Suprapubic skin (tissue), 4 donors: ENCODE measurements at regions not wholly inside any gene's neighbourhood (a gene's known extent, or its start where the extent isn't known, plus 50 kb on each side); places are given as distances from the start of the nearest gene placed in this dataset.

Experiments used
- DNase-seq, 2 donors: peaks; one replicate each; pipeline ENCODE4 v3.0.0-alpha.2; 2019; ENCODE audit warnings: low spot score in 2 of 2
- H3K27ac ChIP-seq: fragments of 200-600 bp; sonication (generic); one replicate; pipeline ENCODE4 v1.5.1; 2019
- H3K27me3 ChIP-seq: fragments of 200-600 bp; sonication (generic); one replicate; pipeline ENCODE4 v1.5.1; 2019
- H3K36me3 ChIP-seq: fragments of 200-600 bp; sonication (generic); one replicate; pipeline ENCODE4 v1.5.1; 2019
- H3K4me1 ChIP-seq: fragments of 200-600 bp; sonication (generic); one replicate; pipeline ENCODE4 v1.5.1; 2019
- H3K4me3 ChIP-seq: fragments of 200-600 bp; sonication (generic); one replicate; pipeline ENCODE4 v1.5.1; 2019; ENCODE audit warnings: mild to moderate bottlenecking
- H3K9me3 ChIP-seq: fragments of 200-600 bp; sonication (generic); one replicate; pipeline ENCODE4 v1.5.1; 2019
- CTCF ChIP-seq, 2 donors: fragments of 200-600 bp in 1 of 2; fragments of 450-650 bp in 1 of 2; sonication (generic) in 1 of 2; IDR thresholded peaks; one replicate each; pipeline ENCODE4 v1.5.1; 2016 to 2019; ENCODE audit warnings: antibody characterized with exemption in 2 of 2, mild to moderate bottlenecking in 1 of 2, moderate library complexity in 1 of 2
- EP300 ChIP-seq: sonication (generic); formaldehyde crosslinking; IDR thresholded peaks from one replicate; pipeline ENCODE4 v1.6.1; 2017; ENCODE audit warnings: antibody characterized with exemption
- POLR2A ChIP-seq, 2 donors: fragments of 450-650 bp; IDR thresholded peaks; one replicate each; pipeline ENCODE4 v1.6.1; 2017; ENCODE audit warnings: antibody characterized with exemption in 2 of 2, mild to moderate bottlenecking in 2 of 2, moderate library complexity in 2 of 2
- POLR2AphosphoS5 ChIP-seq, 3 donors: sonication (generic); formaldehyde crosslinking; IDR thresholded peaks; one replicate each; pipeline ENCODE4 v1.6.1; 2017; ENCODE audit warnings: antibody characterized with exemption in 3 of 3
- WGBS: methylation state at CpG from one replicate; pipeline ENCODE4 v1.1.5; 2018; 5-methylcytosine and 5-hydroxymethylcytosine counted together

GRCh38 chr12:5244513-5244972 is 187.4 kb upstream of the NTF3 start:
- Histone ChIP-seq H3K27ac (no peak overlapping the region), H3K27me3 (peaks cover 12% of the 10 kb centered on the region), H3K4me3 (no peak overlapping the region), H3K36me3 (no peaks in the 10 kb centered on the region), H3K4me1 (no peaks in the 10 kb centered on the region), H3K9me3 (no peaks in the 10 kb centered on the region)
- TF ChIP-seq POLR2AphosphoS5 (IDR thresholded peaks at IDR 0.05) = no peak
- TF ChIP-seq CTCF (IDR thresholded peaks at IDR 0.05) = no peak
- no peak for TF ChIP-seq POLR2A (IDR thresholded peaks at IDR 0.05)
- TF ChIP-seq EP300 = no peak
- 42% methylated on average over 5 of the region's 5 CpGs for WGBS
- no peak for DNase-seq

- Histone ChIP-seq H3K27me3 (peaks cover 6% of the 10 kb centered on the region), H3K27ac (no peak overlapping the region), H3K4me3 (no peak overlapping the region), H3K9me3 (no peaks in the 10 kb centered on the region), H3K4me1 (no peaks in the 10 kb centered on the region), H3K36me3 (no peaks in the 10 kb centered on the region)
- TF ChIP-seq POLR2AphosphoS5 (IDR thresholded peaks at IDR 0.05) (no peak), POLR2A (IDR thresholded peaks at IDR 0.05) (no peak), EP300 (no peak), CTCF (IDR thresholded peaks at IDR 0.05) (no peak)
- DNase-seq = no peak
- WGBS = 66% methylated on average over 3 of the region's 3 CpGs
These were observed 185.7 kb upstream of the NTF3 start for GRCh38 chr12:5246196-5246595.

- Histone ChIP-seq H3K27me3 (peaks cover 4% of the 10 kb centered on the region), H3K4me1 (no peaks in the 10 kb centered on the region), H3K9me3 (no peaks in the 10 kb centered on the region), H3K4me3 (no peak overlapping the region), H3K36me3 (no peaks in the 10 kb centered on the region), H3K27ac (no peak overlapping the region)
- TF ChIP-seq POLR2A (IDR thresholded peaks at IDR 0.05) (no peak), POLR2AphosphoS5 (IDR thresholded peaks at IDR 0.05) (no peak), CTCF (IDR thresholded peaks at IDR 0.05) (no peak), EP300 (no peak)
- 88% methylated on average over 3 of the region's 3 CpGs for WGBS
- no peak for DNase-seq
These were observed 184.8 kb upstream of the NTF3 start for GRCh38 chr12:5247144-5247543.

- Histone ChIP-seq H3K27me3 (no peaks in the 10 kb centered on the region), H3K4me3 (no peak overlapping the region), H3K27ac (no peak overlapping the region), H3K4me1 (no peaks in the 10 kb centered on the region), H3K9me3 (no peaks in the 10 kb centered on the region), H3K36me3 (no peaks in the 10 kb centered on the region)
- DNase-seq = no peak
- WGBS = 55% methylated on average over 3 of the region's 3 CpGs
- TF ChIP-seq POLR2A (IDR thresholded peaks at IDR 0.05) (no peak), POLR2AphosphoS5 (IDR thresholded peaks at IDR 0.05) (no peak), CTCF (IDR thresholded peaks at IDR 0.05) (no peak), EP300 (no peak)
These were observed 183.7 kb upstream of the NTF3 start for GRCh38 chr12:5248230-5248629.

GRCh38 chr12:5248999-5249526 is 182.8 kb upstream of the NTF3 start:
- Histone ChIP-seq H3K4me1 (no peaks in the 10 kb centered on the region), H3K27ac (no peak overlapping the region), H3K36me3 (no peaks in the 10 kb centered on the region), H3K4me3 (no peak overlapping the region), H3K9me3 (no peaks in the 10 kb centered on the region), H3K27me3 (no peaks in the 10 kb centered on the region)
- WGBS = 67% methylated on average over 8 of the region's 8 CpGs
- TF ChIP-seq CTCF (IDR thresholded peaks at IDR 0.05) (no peak), EP300 (no peak), POLR2A (IDR thresholded peaks at IDR 0.05) (no peak), POLR2AphosphoS5 (IDR thresholded peaks at IDR 0.05) (no peak)
- DNase-seq = no peak
